Stimulated activated CD8-positive, alpha-beta memory T cell treated with anti-CD3 and anti-CD28 coated beads, Interleukin-4, amount 100 ng/mL, for 24 hours (primary cell): ENCODE measurements at regions not wholly inside any gene's neighbourhood (a gene's known extent, or its start where the extent isn't known, plus 50 kb on each side); places are given as distances from the start of the nearest gene placed in this dataset.

Experiments used
- DNase-seq: peaks from one replicate; pipeline ENCODE4 v3.0.0-alpha.2; 2020; ENCODE audit warnings: low read depth

GRCh38 chr4:89420507-89420906 is 112.9 kb upstream of the GPRIN3 start:
- no peak for DNase-seq

DNA sequence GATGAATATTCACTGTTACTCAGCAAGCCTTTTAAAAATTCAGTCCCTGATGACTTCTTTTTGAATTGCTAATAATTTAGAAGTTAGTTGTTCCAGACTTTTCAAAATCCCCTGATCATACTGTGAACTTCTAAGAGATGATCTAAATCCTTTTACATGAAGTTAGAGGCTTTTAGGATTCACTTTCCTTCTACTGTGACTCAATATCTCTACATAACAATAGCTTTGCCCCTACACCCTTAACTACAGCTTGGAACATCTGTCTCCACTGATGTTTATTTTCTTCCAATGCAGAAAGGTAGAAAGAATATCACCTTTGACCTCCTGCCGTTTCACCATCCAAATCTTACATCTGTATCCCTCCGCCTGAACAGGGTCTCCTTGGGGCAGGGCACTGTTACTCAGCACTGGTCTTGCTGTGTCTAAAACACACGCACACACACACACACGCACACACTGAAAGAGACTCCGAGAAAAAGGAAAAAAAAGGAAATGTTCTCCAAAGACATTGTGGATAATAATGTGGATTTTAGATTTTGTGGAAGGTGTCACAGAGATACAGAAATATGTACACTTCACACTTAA is 111.6 kb upstream of the GPRIN3 start:
- DNase-seq, result no peak

GRCh38 chr4:89416960-89417359 is 109.4 kb upstream of the GPRIN3 start:
- DNase-seq, result no peak

- no peak for DNase-seq
Observed at GRCh38 chr4:89413518-89413917, 105.9 kb upstream of the GPRIN3 start.

- DNase-seq, result no peak
Observed at GRCh38 chr4:89411539-89412309, 104.1 kb upstream of the GPRIN3 start.

DNA sequence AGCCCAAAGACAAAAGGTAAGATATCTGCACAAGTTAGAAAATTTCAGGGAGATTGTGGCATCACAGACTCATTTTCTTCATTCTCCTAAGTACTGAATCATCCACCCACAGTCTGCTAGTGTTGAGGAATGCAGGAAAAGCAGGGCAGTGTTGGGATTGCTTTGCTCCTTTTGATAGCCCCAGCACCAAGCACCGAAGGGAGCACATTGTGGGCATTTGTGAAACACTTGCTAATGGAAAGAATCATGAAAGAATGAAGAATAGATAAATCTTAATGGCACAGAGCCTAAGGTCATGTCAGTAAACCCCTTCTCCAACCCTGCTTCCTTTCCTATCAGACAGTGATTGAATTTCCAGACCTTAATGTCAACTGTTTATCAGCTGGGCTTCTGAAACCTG is 103.1 kb upstream of the GPRIN3 start:
- no peak for DNase-seq

- no peak for DNase-seq
Observed at GRCh38 chr4:89404530-89404929, 96.9 kb upstream of the GPRIN3 start.

GRCh38 chr4:89403826-89404225 is 96.2 kb upstream of the GPRIN3 start:
- DNase-seq, result no peak

- DNase-seq, result no peak
Observed at GRCh38 chr4:89400287-89401035, 92.9 kb upstream of the GPRIN3 start.

DNA sequence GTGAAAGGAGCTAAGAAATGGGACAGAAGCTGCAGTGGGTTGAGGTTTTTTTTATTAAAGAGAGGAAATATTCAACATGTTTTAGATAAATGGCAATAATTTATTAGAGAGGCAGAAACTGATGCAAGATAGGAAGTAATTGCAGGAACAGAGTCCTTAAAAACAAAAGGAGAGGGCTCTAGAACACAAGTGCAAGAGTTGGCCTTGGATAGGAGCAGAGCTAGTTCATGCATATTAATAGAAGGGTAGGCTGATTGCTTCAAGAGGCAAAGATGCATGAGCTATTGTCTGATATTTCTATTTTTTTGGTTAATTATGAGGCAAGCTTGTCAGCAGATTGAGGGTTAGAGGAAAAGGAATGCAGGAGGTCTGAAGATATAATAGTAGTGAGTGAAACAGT is 91.0 kb upstream of the GPRIN3 start:
- no peak for DNase-seq

DNA sequence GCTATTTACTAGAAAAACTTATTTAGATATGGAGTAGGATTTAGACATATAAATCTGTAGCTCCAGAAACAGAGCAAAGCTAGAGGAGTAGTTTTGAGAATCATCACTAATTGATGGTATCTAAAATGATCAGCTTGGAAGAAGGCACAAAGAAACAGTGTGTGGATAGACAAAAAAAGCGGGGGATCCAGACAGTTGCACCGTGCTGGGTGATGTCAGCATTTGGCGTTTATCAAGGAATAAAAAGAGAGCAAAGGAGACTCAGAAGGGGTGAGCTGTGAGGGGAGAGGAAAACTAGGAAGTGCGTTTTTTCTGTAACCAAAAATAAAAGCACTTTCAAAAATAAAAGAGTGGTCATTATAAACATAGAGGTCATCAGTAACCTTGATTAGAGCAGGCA is 90.5 kb upstream of the GPRIN3 start:
- DNase-seq, result no peak

- DNase-seq, result no peak
Observed at GRCh38 chr4:89397441-89397840, 89.8 kb upstream of the GPRIN3 start.

GRCh38 chr4:89382439-89382838 is 74.8 kb upstream of the GPRIN3 start:
- DNase-seq, result no peak

GRCh38 chr4:89380980-89381379 is 73.4 kb upstream of the GPRIN3 start:
- DNase-seq, result no peak

- no peak for DNase-seq
Observed at GRCh38 chr4:89379511-89380044, 72.0 kb upstream of the GPRIN3 start.

- no peak for DNase-seq
Observed at GRCh38 chr4:89373394-89373793, 65.8 kb upstream of the GPRIN3 start.

DNA sequence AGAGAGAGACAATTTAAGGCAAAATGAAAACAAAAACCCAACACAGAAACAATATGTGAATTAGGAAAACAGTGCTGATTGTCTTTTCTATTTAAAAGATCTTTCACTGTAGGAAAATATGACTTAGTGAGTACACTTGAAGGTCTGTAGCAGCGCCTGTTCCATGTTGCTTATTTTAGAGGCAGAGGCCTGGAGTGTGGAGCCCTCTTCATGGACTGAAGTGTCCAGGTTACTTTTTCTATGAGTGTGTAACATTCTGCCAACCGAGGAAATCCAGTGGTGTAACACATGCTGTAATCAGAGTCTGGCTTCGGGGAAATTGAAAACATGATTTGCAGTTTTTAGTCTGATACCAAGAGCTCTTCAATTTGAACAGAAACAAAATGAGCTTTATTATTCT is 64.0 kb upstream of the GPRIN3 start:
- DNase-seq, result no peak

GRCh38 chr4:89369581-89369980 is 62.0 kb upstream of the GPRIN3 start:
- DNase-seq, result no peak

DNA sequence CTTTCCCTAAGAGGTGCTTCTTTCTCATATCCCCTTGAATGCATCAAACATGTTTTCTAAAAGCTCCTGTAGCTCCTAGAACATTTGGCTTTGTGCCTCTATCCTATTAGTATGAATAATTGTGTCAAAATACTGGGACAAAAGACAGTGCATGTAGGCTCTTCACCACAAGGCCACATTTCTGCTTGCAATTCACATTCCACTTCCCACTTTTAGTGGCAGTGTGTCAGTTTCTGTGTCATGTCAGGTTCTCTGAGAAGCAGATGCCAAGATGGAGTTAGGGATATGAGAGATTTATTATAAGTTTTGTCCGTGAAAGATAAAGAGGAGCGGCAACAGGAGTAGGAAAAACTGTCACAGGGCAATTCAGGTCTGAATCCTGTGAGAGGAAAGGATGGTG is 61.3 kb upstream of the GPRIN3 start:
- no peak for DNase-seq

DNA sequence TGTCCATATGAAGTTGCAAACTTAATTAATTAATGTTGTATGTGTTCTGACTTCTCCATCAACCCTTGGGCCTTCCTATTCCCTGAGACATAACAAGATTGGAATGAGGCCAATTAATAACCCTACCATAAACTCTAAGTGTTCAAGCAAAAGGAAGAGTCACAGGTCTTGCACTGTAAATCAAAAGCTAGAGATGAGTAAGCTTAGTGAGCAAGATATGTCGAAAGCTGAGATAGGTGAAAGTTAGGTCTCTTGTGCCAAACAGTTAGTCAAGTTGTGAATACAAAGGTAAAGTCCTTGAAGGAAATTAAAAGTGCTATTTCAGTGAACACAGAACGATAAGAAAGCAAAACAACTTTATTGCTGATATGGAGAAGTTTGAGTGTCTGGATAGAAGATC is 58.2 kb upstream of the GPRIN3 start:
- DNase-seq, result no peak

- no peak for DNase-seq
Observed at GRCh38 chr4:89365375-89365774, 57.8 kb upstream of the GPRIN3 start.

GRCh38 chr4:89364541-89364940 is 56.9 kb upstream of the GPRIN3 start:
- DNase-seq, result no peak

GRCh38 chr4:89363786-89364185 is 56.2 kb upstream of the GPRIN3 start:
- DNase-seq, result no peak
